GM19395 (cell line): ENCODE measurements at regions not wholly inside any gene's neighbourhood (a gene's known extent, or its start where the extent isn't known, plus 50 kb on each side); places are given as distances from the start of the nearest gene placed in this dataset.
"Not testable (repeated sequence)": the region's sequence is repeated elsewhere in the genome, so short reads cannot be mapped to it uniquely, and the experiment has no call there.

Source experiments
- ATAC-seq: cut with Tn5 transposase; IDR thresholded peaks from one replicate; pipeline ENCODE4 v1.9.1; 2021; ENCODE audit warnings: mild to moderate bottlenecking, moderate library complexity; ENCODE audit not compliant: unreplicated experiment

GRCh38 chr10:108064746-108065260 lies 900.3 kb upstream of the SORCS1 start:
- ATAC-seq = no peak

DNA sequence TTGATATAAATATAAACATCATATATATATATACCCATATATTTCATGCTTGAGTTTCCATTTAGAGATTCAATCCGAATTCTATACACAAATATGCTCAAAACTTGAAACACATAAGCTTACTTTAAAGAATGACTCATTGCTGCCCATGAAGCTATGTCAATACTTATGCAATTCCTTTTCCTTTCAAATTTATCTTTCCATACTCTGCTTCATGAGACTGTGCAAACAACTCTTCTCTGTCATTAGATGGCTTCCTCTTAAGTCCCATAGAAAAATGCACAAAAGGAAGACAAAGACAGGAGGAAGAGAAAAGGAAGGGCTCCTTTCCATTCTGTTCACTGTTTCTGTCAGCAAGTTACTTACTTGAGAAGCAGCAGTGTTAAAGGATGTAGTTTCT lies 895.7 kb upstream of the SORCS1 start:
- ATAC-seq = no peak

DNA sequence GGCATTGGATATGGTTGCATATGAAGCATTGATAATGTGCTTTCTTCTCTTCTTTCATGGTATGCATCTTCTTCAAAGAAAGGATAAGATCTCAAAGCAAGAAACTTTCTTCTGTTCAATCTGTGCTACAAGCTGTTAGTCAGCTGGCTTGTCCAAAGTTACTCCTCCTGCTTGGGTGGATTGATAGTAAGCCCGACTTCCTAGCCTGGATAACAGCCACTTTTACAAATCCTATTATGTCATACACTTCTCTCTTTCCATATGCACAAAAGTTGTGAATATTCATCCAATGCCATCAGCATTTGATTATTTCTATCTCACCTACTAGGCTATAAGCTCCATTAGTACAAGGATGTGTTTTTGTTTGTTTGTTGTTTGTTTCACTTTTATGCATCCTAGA lies 891.0 kb upstream of the SORCS1 start:
- no peak for ATAC-seq

- no peak for ATAC-seq
Measured at GRCh38 chr10:108052981-108053380, 888.5 kb upstream of the SORCS1 start.

DNA sequence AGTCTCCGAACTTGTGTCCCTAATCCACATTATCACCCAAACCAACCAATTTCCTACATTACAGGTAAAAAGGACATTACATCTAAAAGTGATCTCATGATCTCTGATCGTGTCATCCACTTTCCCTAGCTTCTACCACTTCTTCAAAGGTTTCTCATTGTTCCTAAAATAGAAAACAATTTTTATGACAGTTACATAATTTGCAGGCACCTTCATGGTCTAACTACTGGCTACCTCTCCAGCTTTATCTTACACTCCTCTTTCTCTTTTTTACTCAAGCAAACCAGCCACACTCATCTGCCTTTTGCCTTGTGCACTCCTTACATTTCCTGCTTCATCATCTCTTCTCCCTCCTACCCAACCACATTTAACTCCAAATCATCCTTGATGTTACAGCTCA lies 886.7 kb upstream of the SORCS1 start:
- ATAC-seq = no peak

GRCh38 chr10:108050626-108051025 lies 886.1 kb upstream of the SORCS1 start:
- ATAC-seq = no peak

DNA sequence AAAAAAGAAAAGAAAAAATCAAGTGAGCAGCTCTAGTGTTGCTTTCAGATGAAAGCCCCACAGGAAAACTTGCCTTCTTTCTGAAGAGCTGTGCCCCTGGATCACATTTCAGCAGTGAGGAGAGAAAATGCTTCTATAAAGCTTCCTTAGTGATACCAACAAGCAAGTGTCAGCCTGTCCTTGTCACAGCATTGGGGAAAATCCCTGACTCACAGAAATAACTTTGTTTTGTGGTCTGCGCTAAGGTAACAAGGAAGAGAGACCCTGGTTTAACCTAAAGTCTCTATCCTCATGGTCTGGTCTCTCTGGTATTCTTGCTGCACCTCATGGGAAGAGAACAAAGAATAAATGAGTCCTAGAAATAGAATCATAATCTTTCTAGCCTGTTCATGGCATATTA lies 885.2 kb upstream of the SORCS1 start:
- ATAC-seq = no peak

GRCh38 chr10:108048898-108049297 lies 884.4 kb upstream of the SORCS1 start:
- ATAC-seq = no peak

- ATAC-seq = no peak
Measured at GRCh38 chr10:108039821-108040584, 875.5 kb upstream of the SORCS1 start.

DNA sequence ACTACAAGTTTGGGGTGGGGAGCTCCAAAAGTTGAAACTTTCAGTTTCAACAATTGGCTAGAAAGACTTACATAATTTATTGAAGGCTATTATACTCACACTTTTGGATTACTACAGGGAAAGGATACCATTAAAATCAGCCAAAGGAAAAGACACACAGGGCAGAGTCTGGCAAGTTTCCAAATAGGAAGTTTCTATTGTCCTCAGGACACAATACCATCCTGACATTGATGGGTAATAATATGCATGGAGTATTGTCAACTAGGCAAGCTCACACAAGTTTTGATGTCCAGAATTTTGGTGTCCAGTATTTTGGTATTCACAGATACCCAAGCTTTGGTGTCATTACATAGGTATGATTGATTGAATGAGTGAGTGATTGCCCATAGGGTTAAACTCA lies 872.6 kb upstream of the SORCS1 start:
- ATAC-seq = no peak

GRCh38 chr10:108036265-108036664 lies 871.8 kb upstream of the SORCS1 start:
- no peak for ATAC-seq

- no peak for ATAC-seq
Measured at GRCh38 chr10:108034829-108035228, 870.3 kb upstream of the SORCS1 start.

- not testable (repeated sequence) for ATAC-seq
Measured at GRCh38 chr10:108033518-108033917, 869.0 kb upstream of the SORCS1 start.

- no peak for ATAC-seq
Measured at GRCh38 chr10:108031505-108031904, 867.0 kb upstream of the SORCS1 start.

DNA sequence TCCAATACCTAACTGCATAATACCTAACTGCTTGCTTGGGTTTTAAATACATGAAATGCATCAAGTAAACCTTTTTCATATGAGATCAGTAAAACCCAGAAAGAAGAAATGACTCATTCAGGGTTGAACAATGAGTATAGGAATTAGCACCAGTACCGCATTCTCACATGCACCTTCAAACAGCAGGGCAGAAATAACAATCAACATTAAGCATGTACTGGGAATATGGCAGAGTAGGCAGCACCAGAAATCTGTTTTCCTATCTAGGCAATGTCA lies 850.3 kb upstream of the SORCS1 start:
- peak; percentile 74 for ATAC-seq

DNA sequence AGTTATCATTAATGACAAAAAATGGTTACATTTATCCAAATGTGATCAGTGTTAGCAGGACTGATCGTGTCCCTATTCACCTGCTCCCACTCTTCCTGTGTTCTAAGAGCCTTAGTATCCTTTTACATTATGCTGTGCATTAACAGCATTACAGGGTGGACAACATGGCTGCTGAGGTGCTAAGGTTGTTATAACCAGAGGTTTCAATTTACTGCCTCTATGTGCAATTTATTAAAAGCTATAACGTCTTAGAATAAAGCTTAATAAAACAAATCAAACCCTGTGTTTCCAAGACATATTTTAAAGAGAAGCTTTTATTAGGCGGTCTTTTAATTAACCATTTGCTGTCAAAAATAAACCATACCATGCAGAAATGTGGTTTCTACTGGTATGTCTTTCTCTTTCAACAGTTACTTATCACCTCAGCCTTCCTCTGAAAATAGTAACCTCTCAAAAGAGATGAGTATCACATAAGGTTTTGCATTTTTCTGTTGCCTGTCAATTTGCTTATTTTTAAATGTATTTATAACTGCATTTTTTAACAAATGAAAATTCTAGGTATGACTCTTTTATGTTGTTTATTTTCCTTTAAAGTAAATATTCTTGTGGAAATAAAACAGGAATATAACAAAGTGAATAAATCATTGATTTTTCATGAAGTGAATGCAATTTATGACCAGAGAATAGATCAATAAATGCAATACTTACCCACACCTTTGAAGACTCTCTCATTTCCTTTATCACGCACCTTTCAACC lies 849.8 kb upstream of the SORCS1 start:
- ATAC-seq = peak; percentile 66

GRCh38 chr10:108005627-108006026 lies 841.1 kb upstream of the SORCS1 start:
- ATAC-seq = no peak

GRCh38 chr10:108003576-108003975 lies 839.1 kb upstream of the SORCS1 start:
- no peak for ATAC-seq

DNA sequence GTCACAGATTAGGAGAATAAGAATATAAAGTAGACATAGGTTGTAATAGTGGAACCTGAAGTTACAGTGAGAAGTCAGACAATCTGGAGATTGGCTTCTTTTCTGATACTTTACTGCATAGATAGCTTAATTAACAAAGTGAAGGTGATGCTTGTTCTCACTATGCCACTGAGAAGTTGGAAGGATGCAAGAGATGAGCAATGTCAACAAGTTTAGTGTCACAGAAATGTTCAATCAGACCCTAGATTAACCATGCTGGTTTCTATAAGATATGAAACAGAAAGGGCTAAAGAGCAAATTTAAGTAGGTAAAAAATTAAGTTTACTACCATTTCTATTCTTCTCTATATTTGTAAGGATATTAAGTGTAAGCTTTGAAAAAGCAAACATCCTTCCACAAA lies 838.6 kb upstream of the SORCS1 start:
- ATAC-seq = peak; percentile 44

DNA sequence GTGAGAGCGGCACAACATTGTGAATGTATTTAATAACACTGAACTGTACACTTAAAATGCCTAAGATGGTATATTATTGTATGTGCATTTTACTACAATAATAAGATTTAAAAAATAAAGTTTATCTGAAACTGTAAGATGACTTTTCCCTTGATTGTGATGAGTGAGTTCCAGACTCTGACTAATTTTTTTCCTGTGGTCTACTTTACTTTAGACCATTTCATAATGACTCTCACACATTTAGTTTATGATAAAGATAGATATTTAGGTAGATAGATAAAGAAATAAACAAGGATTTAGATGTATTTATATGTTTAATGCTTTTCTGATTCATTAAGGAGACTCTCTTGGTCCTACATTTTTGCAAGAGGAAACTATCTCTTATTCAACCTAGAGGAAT lies 835.9 kb upstream of the SORCS1 start:
- ATAC-seq = no peak

DNA sequence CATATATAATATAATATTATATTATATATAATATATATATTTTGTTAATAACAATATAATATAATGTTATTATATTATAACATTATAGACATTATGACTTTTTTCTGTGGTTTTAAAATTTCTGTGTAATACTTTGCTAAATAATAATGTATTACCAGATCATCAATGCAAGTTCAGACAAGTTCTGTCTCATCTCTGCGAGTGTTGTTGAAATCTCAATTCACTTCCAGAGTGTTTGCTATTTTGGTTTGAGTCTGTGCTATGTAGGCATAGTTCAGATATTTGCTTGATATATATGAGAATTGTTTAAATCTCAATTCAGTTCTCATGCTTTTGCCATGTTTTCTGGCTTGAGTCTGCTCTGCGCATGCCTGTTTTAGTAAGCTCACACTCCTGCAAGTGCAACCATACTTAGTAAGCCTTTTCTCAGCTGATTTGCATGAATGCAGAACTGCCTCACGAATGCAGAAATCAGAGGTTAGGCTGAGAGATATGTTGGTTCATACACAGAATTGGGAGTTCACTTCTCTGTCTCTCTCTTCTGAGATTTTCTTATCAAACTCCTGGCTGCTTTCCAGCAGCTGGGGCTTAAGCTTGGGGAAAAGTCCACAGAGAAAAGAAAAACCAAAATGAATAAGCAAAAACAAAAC lies 830.2 kb upstream of the SORCS1 start:
- ATAC-seq = peak; percentile 64

GRCh38 chr10:107986571-107986970 lies 822.1 kb upstream of the SORCS1 start:
- ATAC-seq = no peak
